ENCODE measurements at regions not wholly inside any gene's neighbourhood (a gene's known extent, or its start where the extent isn't known, plus 50 kb on each side); places are given as distances from the start of the nearest gene placed in this dataset.

DNA sequence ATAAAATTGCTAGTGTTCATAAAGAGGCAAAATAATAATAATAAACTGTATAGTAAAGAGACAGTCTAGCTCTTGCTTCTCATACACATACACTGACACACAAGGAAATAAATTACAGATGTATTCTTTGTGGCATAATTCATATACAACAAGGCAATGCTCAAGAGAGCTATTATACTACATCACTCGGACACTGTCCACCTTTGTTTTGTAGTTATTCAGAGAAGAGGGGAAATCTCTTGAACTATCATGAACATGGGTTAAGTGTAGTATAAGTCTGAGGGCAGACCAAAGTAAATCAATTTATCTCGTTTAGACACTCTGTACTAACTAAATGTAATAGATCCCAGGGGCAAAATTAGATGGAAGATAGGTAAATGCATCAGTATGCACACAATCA, 72.7 kb upstream of the PHIP start:
- H3K9me3 Mint-ChIP-seq (ENCODE audit: low read depth), result no peaks in the 10 kb centered on the region
- no peak overlapping the region for H3K4me3 Mint-ChIP-seq (ENCODE audit: low read depth)
- no peaks in the 10 kb centered on the region for H3K4me1 Mint-ChIP-seq (ENCODE audit: low read depth)
- no peaks in the 10 kb centered on the region for H3K36me3 Mint-ChIP-seq (ENCODE audit: insufficient read depth)
- DNase-seq (ENCODE audit: low spot score, unreplicated experiment), result no peak
- TF ChIP-seq, protein P1, sequence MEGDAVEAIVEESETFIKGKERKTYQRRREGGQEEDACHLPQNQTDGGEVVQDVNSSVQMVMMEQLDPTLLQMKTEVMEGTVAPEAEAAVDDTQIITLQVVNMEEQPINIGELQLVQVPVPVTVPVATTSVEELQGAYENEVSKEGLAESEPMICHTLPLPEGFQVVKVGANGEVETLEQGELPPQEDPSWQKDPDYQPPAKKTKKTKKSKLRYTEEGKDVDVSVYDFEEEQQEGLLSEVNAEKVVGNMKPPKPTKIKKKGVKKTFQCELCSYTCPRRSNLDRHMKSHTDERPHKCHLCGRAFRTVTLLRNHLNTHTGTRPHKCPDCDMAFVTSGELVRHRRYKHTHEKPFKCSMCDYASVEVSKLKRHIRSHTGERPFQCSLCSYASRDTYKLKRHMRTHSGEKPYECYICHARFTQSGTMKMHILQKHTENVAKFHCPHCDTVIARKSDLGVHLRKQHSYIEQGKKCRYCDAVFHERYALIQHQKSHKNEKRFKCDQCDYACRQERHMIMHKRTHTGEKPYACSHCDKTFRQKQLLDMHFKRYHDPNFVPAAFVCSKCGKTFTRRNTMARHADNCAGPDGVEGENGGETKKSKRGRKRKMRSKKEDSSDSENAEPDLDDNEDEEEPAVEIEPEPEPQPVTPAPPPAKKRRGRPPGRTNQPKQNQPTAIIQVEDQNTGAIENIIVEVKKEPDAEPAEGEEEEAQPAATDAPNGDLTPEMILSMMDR (IDR thresholded peaks at IDR 0.05; ENCODE audit: unreplicated experiment), result no peak
- H3K27me3 Mint-ChIP-seq, result no peaks in the 10 kb centered on the region
- no peak overlapping the region for H3K27ac Mint-ChIP-seq

GRCh38 chr6:79149884-79150283, 71.8 kb upstream of the PHIP start:
- Mint-ChIP-seq H3K27me3 (no peaks in the 10 kb centered on the region), H3K9me3 (ENCODE audit: low read depth) (no peaks in the 10 kb centered on the region)

GRCh38 chr6:79146421-79146820, 68.4 kb upstream of the PHIP start:
- TF ChIP-seq, protein P1 (IDR thresholded peaks at IDR 0.05; ENCODE audit: unreplicated experiment), result no peak
- no peak for DNase-seq (ENCODE audit: low spot score, unreplicated experiment)
- Mint-ChIP-seq H3K36me3 (ENCODE audit: insufficient read depth) (no peaks in the 10 kb centered on the region), H3K4me1 (ENCODE audit: low read depth) (peaks cover 2% of the 10 kb centered on the region), H3K9me3 (ENCODE audit: low read depth) (no peaks in the 10 kb centered on the region), H3K27ac (no peak overlapping the region), H3K27me3 (no peaks in the 10 kb centered on the region), H3K4me3 (ENCODE audit: low read depth) (no peak overlapping the region)

More at GRCh38 chr6:79149884-79150283, 71.8 kb upstream of the PHIP start:
- no peak overlapping the region for H3K27ac Mint-ChIP-seq
- no peaks in the 10 kb centered on the region for H3K36me3 Mint-ChIP-seq (ENCODE audit: insufficient read depth)
- TF ChIP-seq, protein P1 (IDR thresholded peaks at IDR 0.05; ENCODE audit: unreplicated experiment), result no peak
- H3K4me1 Mint-ChIP-seq (ENCODE audit: low read depth), result no peaks in the 10 kb centered on the region
- no peak for DNase-seq (ENCODE audit: low spot score, unreplicated experiment)
- H3K4me3 Mint-ChIP-seq (ENCODE audit: low read depth), result no peak overlapping the region

- Mint-ChIP-seq H3K4me1 (ENCODE audit: low read depth) (peaks cover 2% of the 10 kb centered on the region), H3K9me3 (ENCODE audit: low read depth) (no peaks in the 10 kb centered on the region), H3K27ac (no peak overlapping the region), H3K4me3 (ENCODE audit: low read depth) (no peak overlapping the region), H3K27me3 (no peaks in the 10 kb centered on the region), H3K36me3 (ENCODE audit: insufficient read depth) (no peaks in the 10 kb centered on the region)
- TF ChIP-seq, protein P1 (IDR thresholded peaks at IDR 0.05; ENCODE audit: unreplicated experiment), result no peak
- no peak for DNase-seq (ENCODE audit: low spot score, unreplicated experiment)
These were observed 67.2 kb upstream of the PHIP start for GRCh38 chr6:79145301-79145700.

DNA sequence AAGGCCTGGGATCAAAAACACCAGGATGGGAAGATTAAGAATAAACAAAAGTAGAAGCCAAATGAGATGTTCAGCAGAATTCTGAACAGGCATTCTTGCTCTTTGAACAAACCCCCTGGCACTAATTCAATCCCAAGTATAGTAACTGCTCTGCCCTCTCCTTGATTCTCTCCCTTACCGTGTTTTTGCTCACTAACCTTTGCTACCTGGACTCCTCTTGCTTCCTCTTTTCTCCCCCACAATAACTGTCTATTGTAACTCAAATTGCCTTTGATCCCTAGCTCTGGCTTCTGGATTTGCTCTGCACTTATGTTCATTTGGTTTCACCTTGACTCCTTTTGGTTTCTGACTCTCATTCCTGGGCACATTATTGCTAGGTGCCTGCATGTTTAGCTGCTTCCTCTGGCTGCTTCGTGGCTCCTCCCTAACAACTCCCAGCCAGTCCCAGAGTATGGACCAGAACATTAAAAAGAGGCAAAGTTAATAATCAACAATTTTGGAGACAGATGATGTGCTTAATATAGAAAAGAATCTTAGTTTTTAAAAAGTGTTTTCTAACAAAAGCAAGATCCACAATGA, 65.4 kb upstream of the PHIP start:
- H3K27ac Mint-ChIP-seq, result no peak overlapping the region
- no peak overlapping the region for H3K4me3 Mint-ChIP-seq (ENCODE audit: low read depth)
- H3K27me3 Mint-ChIP-seq, result no peaks in the 10 kb centered on the region
- peaks cover 8% of the 10 kb centered on the region for H3K9me3 Mint-ChIP-seq (ENCODE audit: low read depth)
- H3K36me3 Mint-ChIP-seq (ENCODE audit: insufficient read depth), result no peaks in the 10 kb centered on the region
- DNase-seq (ENCODE audit: low spot score, unreplicated experiment), result no peak
- peaks cover 2% of the 10 kb centered on the region for H3K4me1 Mint-ChIP-seq (ENCODE audit: low read depth)
- TF ChIP-seq, protein P1 (IDR thresholded peaks at IDR 0.05; ENCODE audit: unreplicated experiment), result no peak

Data from progenitor cell of endocrine pancreas (in vitro differentiated cells).